Erythroblast (primary cell): ENCODE measurements at regions not wholly inside any gene's neighbourhood (a gene's known extent, or its start where the extent isn't known, plus 50 kb on each side); places are given as distances from the start of the nearest gene placed in this dataset.

Experiments used
- GATA1 ChIP-seq: IDR thresholded peaks from 2 replicates; pipeline ENCODE4 v1.6.1; 2011; ENCODE audit warnings: low read depth, mild to moderate bottlenecking, control low read depth, low read length, moderate library complexity
- POLR2A ChIP-seq: IDR thresholded peaks from 2 replicates; pipeline ENCODE4 v1.6.1; 2011; ENCODE audit warnings: mild to moderate bottlenecking, low read length

- TF ChIP-seq POLR2A: no peak
- no peak for TF ChIP-seq GATA1
These were observed 226.4 kb downstream of the NRIP1 start for GRCh38 chr21:14838400-14838799.
